SK-N-DZ (cell line): ENCODE measurements at regions not wholly inside any gene's neighbourhood (a gene's known extent, or its start where the extent isn't known, plus 50 kb on each side); places are given as distances from the start of the nearest gene placed in this dataset.
"Not testable (repeated sequence)": the region's sequence is repeated elsewhere in the genome, so short reads cannot be mapped to it uniquely, and the experiment has no call there.

Experiments used
- DNase-seq: peaks from one replicate; pipeline ENCODE4 v3.0.0-alpha.2; 2015; ENCODE audit warnings: low spot score
- small RNA-seq, 2 experiments: library from RNA; depleted of rRNA; stranded (forward); fragments of <200 nt; gene quantifications; one replicate each; pipeline ENCODE3, GENCODE V24; 2014

- not testable (repeated sequence) for DNase-seq
These were observed 68.7 kb upstream of the ZFAND5 start for GRCh38 chr9:72433616-72434267.

DNA sequence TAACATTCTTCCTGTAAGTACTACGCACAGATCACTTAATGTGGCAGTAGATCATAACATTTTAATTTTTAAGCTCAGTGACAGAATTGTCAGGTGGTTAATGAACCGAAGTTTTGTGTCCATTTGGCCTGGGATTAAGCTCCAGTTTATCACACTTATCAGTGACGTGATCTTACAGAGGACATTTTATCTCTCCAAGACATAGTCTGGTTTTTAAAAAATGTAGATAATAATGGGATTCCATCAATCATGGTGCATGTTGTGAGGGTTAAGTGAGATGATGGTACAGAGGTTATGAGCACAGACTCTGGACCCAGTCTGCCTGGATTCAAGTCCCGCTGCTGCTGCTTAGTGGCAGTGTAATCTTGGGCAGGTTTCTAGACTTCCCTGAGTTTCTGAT, 66.0 kb upstream of the ZFAND5 start:
- peak; percentile 4 for DNase-seq

GRCh38 chr9:72428329-72428728, 63.3 kb upstream of the ZFAND5 start:
- DNase-seq: no peak

DNA sequence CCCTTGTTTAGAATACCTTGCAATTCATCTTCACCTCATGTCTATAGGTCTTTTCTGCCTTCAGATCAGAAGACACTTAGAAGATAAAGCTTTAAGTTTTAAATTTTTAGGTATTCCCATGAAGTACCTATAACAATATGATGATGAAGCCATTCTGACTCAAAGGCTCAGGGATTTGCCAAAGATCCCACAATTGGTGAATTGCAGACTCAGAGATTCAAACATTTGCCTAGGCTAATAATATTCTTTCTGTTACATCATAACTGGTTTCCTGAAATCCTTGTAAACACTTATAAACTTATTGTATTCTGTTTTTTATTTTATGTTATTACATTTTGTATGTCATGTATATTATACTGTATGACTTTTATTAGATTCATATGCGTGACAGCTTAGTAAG, 62.8 kb upstream of the ZFAND5 start:
- DNase-seq: no peak

DNA sequence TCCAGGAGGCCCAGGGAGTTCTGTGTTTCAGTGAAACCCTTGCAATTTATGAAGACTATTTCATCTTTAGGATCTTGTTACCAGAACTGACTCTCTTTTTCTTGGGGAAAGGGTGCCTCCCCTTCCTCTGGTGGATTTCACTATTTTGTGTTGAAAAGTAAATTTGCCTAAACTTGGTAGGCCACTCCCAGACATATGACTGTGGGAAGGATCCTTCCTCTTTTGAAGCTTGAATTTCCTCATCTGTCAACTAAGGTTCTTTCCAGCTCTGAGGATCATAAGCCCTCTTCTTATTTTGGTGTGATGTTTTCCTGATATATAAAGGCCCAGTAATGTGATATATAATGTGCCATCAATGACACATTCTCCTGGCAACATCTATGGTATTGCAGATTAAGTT, 59.1 kb upstream of the ZFAND5 start:
- no peak for DNase-seq

DNA sequence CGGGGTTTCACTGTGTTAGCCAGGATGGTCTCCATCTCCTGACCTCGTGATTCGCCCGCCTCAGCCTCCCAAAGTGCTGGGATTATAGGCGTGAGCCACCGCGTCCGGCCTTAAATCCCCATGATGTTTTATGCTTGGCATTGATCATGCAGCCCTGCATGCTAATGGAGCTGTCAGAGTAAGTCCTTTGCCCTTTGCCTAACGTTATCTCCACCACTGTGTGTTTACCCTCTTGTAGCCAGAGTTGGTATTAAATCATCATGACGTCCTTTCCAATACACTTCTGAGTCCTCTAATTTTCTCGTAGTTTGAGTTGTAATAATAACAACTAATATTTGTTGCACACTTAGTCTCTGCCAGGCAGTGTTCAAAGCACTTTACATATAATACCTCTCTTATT, 57.2 kb upstream of the ZFAND5 start:
- DNase-seq: no peak

DNA sequence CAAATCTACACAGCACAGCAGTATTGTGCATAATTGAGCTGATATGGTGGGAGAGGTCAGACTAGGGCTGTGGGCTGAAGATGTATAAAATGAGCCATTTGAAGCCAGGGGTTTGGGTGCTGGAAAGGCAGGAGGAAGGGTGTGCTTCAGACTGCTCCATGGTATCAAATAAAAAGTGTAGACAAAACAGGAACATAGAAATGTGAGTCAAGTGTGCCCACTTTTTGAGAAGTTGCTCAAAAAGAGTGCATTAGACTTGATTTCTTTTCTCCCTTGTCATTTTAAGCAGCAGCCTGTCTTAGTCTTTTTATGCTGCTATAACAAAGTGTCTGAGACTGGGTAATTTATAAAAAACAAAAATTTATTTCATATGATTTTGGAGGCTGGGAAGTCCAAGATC, 55.8 kb upstream of the ZFAND5 start:
- DNase-seq: no peak

DNA sequence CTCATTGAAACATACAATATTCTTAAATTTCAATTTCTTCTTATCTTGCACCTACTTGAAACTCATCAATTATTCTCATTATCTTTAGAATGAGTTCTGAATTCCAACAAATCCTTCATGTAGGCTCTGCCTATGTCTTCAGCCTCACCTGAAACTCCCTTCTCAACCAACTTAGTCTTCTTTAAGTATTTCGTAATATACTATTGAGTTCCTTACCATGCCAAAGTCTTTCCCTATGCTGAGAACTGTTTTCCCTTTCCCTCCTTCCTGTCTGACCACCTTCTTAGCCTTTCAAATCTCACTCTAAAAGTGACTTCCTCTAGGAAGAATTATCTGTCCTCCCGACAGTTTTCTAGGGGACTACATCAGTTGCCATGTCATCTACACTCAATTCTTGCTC, 50.9 kb upstream of the ZFAND5 start:
- no peak for DNase-seq

DNA sequence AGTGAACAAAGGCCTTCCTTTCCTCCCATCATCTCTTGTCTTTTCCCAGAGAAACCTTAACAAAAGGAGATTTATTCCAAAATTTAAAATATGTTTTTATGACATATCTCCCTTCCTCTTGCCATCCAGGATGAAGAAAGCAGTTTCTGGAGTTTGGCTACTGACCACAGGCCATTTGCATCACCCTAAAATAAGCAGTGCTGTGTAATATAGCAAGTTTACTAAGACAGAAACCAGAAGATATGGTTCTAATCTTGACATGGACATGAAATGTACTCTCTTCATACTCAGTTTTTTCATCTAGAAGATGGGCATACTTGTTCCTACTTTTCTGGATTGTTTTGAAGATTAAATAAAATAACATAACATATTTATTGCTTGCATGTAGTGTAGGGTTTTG, 50.2 kb upstream of the ZFAND5 start:
- DNase-seq: no peak

Small RNA genes lying in the stretch of these regions (small RNA-seq; reads per million reads assigned to genes)
- 0 to 0.04 reads per million in 2 experiments for gene AL445646.1
